ENCODE measurements at regions not wholly inside any gene's neighbourhood (a gene's known extent, or its start where the extent isn't known, plus 50 kb on each side); places are given as distances from the start of the nearest gene placed in this dataset.

GRCh38 chr9:116051528-116051927, 102.1 kb upstream of the PAPPA start:
- no peak for ATAC-seq (ENCODE audit: insufficient number of reproducible peaks, low FRiP score, low read depth)
- H3K36me3 ChIP-seq = no peaks in the 10 kb centered on the region

DNA sequence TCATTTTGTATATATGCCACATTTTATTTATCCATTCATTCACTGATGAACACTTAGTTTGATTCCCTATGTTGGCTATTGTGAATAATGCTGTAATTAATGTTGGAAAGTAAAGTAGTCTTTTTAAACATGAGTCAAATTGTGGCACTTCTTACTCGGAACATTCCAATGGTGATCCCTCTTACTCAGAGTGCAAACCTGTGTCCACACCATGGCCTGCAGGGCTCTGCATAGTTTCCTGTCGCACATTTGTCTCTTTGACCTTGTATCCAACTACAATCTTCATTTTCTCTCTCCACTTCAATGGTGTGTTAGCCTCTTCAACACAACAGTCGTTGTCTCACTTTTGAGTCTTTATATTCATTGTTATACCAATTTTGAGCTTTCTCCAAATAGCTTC, 98.1 kb upstream of the PAPPA start:
- DNase-seq (ENCODE audit: low spot score) = no peak
- H3K9me3 ChIP-seq = no peaks in the 10 kb centered on the region
- H3K27me3 ChIP-seq (replicated peaks; ENCODE audit: insufficient read depth) = no peaks in the 10 kb centered on the region
- H3K27ac ChIP-seq = no peak overlapping the region
- no peak for ATAC-seq (ENCODE audit: insufficient number of reproducible peaks, low FRiP score, low read depth)
- H3K4me3 ChIP-seq = no peak overlapping the region
- H3K36me3 ChIP-seq = no peaks in the 10 kb centered on the region
- no peak for TF ChIP-seq CTCF (IDR thresholded peaks at IDR 0.05)
- H3K4me1 ChIP-seq (ENCODE audit: control insufficient read depth in 1 of 2, low read depth in 2 of 2) = no peaks in the 10 kb centered on the region

More at GRCh38 chr9:116051528-116051927, 102.1 kb upstream of the PAPPA start:
- Histone ChIP-seq H3K27me3 (replicated peaks; ENCODE audit: insufficient read depth) (no peaks in the 10 kb centered on the region), H3K4me3 (no peak overlapping the region), H3K27ac (no peak overlapping the region), H3K9me3 (no peaks in the 10 kb centered on the region), H3K4me1 (ENCODE audit: control insufficient read depth in 1 of 2, low read depth in 2 of 2) (no peaks in the 10 kb centered on the region)
- no peak for DNase-seq (ENCODE audit: low spot score)
- no peak for TF ChIP-seq CTCF (IDR thresholded peaks at IDR 0.05)

- H3K4me1 ChIP-seq (ENCODE audit: control insufficient read depth in 1 of 2, low read depth in 2 of 2) = no peaks in the 10 kb centered on the region
- H3K27me3 ChIP-seq (replicated peaks; ENCODE audit: insufficient read depth) = no peaks in the 10 kb centered on the region
- no peak overlapping the region for H3K27ac ChIP-seq
- DNase-seq (ENCODE audit: low spot score) = no peak
- no peak overlapping the region for H3K4me3 ChIP-seq
- no peak for TF ChIP-seq CTCF (IDR thresholded peaks at IDR 0.05)
- no peaks in the 10 kb centered on the region for H3K9me3 ChIP-seq
- no peak for ATAC-seq (ENCODE audit: insufficient number of reproducible peaks, low FRiP score, low read depth)
- no peaks in the 10 kb centered on the region for H3K36me3 ChIP-seq
Observed at GRCh38 chr9:116057371-116057770, 96.2 kb upstream of the PAPPA start.

GRCh38 chr9:116058421-116058820, 95.2 kb upstream of the PAPPA start:
- Histone ChIP-seq H3K27ac (no peak overlapping the region), H3K9me3 (no peaks in the 10 kb centered on the region), H3K36me3 (no peaks in the 10 kb centered on the region), H3K4me1 (ENCODE audit: control insufficient read depth in 1 of 2, low read depth in 2 of 2) (no peaks in the 10 kb centered on the region), H3K4me3 (no peak overlapping the region), H3K27me3 (replicated peaks; ENCODE audit: insufficient read depth) (no peaks in the 10 kb centered on the region)
- TF ChIP-seq CTCF (IDR thresholded peaks at IDR 0.05) = no peak
- no peak for DNase-seq (ENCODE audit: low spot score)
- no peak for ATAC-seq (ENCODE audit: insufficient number of reproducible peaks, low FRiP score, low read depth)

DNA sequence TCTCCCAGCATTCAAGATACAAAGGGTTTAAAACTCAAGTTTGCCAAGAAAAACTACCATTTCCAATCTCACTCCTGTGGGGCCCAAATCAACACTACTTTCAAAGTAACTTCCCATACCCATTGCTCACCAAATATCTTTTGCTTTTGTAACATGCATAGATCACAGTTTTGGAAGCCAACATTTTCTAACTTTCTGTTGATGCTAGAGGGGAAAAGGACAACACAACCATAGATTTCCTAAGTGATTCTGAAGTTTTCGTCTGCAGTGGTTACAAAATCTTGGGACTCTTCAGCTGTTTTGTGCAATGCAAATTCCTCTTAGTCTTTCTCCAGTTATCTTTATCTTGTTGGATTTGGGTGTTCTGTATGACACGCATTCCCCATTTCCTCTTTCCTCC, 94.1 kb upstream of the PAPPA start:
- TF ChIP-seq CTCF (IDR thresholded peaks at IDR 0.05) = no peak
- Histone ChIP-seq H3K4me1 (ENCODE audit: control insufficient read depth in 1 of 2, low read depth in 2 of 2) (no peaks in the 10 kb centered on the region), H3K4me3 (no peak overlapping the region), H3K36me3 (no peaks in the 10 kb centered on the region), H3K27me3 (replicated peaks; ENCODE audit: insufficient read depth) (no peaks in the 10 kb centered on the region), H3K9me3 (no peaks in the 10 kb centered on the region), H3K27ac (no peak overlapping the region)
- ATAC-seq (ENCODE audit: insufficient number of reproducible peaks, low FRiP score, low read depth) = no peak
- DNase-seq (ENCODE audit: low spot score) = no peak

Measured in thoracic aorta (tissue), 2 donors.